SK-N-SH (cell line): ENCODE measurements at regions not wholly inside any gene's neighbourhood (a gene's known extent, or its start where the extent isn't known, plus 50 kb on each side); places are given as distances from the start of the nearest gene placed in this dataset.

Experiments
- CTCF ChIA-PET: fragments of 300-600, 350-600 bp; formaldehyde crosslinking; extraction: SDS; loops from one replicate; lab custom pipeline; 2021; lab: Yijun Ruan, JAX
- POLR2A ChIA-PET: fragments of 350-600 bp; sonication (Branson Sonifier 250); formaldehyde crosslinking; extraction: SDS; loops from one replicate; lab custom pipeline; 2020; ENCODE audit warnings: antibody characterized with exemption, inconsistent platforms; lab: Yijun Ruan, JAX
- DNase-seq: peaks from one replicate; pipeline ENCODE4 v3.0.0; 2012
- H2AFZ ChIP-seq: fragments of 200-600 bp; sonication (generic); 2 replicates; pipeline ENCODE4 v1.8.1; 2016; ENCODE audit warnings: antibody characterized with exemption, mild to moderate bottlenecking, low read depth
- H3F3A ChIP-seq: fragments of 200-600 bp; sonication (generic); replicated peaks from 2 replicates; pipeline ENCODE3; 2016; ENCODE audit warnings: antibody characterized with exemption, mild to moderate bottlenecking; ENCODE audit not compliant: insufficient read depth
- H3K27ac ChIP-seq, 2 experiments: fragments of 200-500 bp in 1 of 2; fragments of 200-600 bp in 1 of 2; sonication (Bioruptor generic) in 1 of 2; sonication (generic), shearing (Covaris generic) in 1 of 2; 2 replicates each; pipeline versions ENCODE4 v1.5.1 to v1.6.1; 2014 to 2016; ENCODE audit warnings: low read depth in 2 of 2, inconsistent platforms in 1 of 2, low read length in 1 of 2, mild to moderate bottlenecking in 1 of 2, mixed read lengths in 1 of 2
- H3K27me3 ChIP-seq: fragments of 200-600 bp; sonication (generic), shearing (Covaris generic); 2 replicates; pipeline ENCODE4 v1.6.1; 2016; ENCODE audit warnings: mixed run types; ENCODE audit not compliant: insufficient read depth
- H3K36me3 ChIP-seq, 2 experiments: fragments of 200-500 bp in 1 of 2; fragments of 200-600 bp in 1 of 2; sonication (Bioruptor generic) in 1 of 2; sonication (generic) in 1 of 2; replicated peaks in 1 of 2; 2 replicates each; pipeline versions ENCODE3 to v1.5.1; 2014 to 2016; ENCODE audit warnings: low read length in 1 of 2, mild to moderate bottlenecking in 1 of 2; ENCODE audit not compliant: insufficient read depth in 2 of 2, control insufficient read depth in 1 of 2
- H3K4me1 ChIP-seq, 2 experiments: fragments of 200-500 bp in 1 of 2; fragments of 200-600 bp in 1 of 2; sonication (Bioruptor generic) in 1 of 2; sonication (generic), shearing (Covaris generic) in 1 of 2; 2 replicates each; pipeline versions ENCODE4 v1.5.1 to v1.6.1; 2014 to 2016; ENCODE audit warnings: low read depth in 1 of 2, low read length in 1 of 2, mixed run types in 1 of 2; ENCODE audit not compliant: insufficient read depth in 2 of 2, control insufficient read depth in 1 of 2
- H3K4me2 ChIP-seq: fragments of 200-600 bp; sonication (generic), shearing (Covaris generic); 2 replicates; pipeline ENCODE4 v1.6.1; 2017; ENCODE audit warnings: mixed run types
- H3K4me3 ChIP-seq, 2 experiments: fragments of 200-500 bp in 1 of 2; fragments of 200-600 bp in 1 of 2; sonication (Bioruptor generic) in 1 of 2; sonication (generic), shearing (Covaris generic) in 1 of 2; 2 replicates each; pipeline versions ENCODE4 v1.5.1 to v1.8.1; 2014 to 2016; ENCODE audit warnings: low read depth in 2 of 2, inconsistent platforms in 1 of 2, low read length in 1 of 2, mild to moderate bottlenecking in 1 of 2, mixed read lengths in 1 of 2, moderate library complexity in 1 of 2
- H3K79me2 ChIP-seq: fragments of 200-600 bp; sonication (generic); 2 replicates; pipeline ENCODE4 v1.8.1; 2017; ENCODE audit warnings: mild to moderate bottlenecking; ENCODE audit not compliant: insufficient read depth
- H3K9ac ChIP-seq: fragments of 200-600 bp; sonication (generic); 2 replicates; pipeline ENCODE4 v1.6.1; 2017; ENCODE audit warnings: mixed run types
- H3K9me2 ChIP-seq: fragments of 200-600 bp; sonication (generic); 2 replicates; pipeline ENCODE4 v1.6.1; 2017; ENCODE audit warnings: mixed run types
- H3K9me3 ChIP-seq: fragments of 200-600 bp; sonication (generic); 2 replicates; pipeline ENCODE4 v1.6.1; 2017; ENCODE audit warnings: mixed run types, mild to moderate bottlenecking, moderate library complexity
- H4K20me1 ChIP-seq: fragments of 200-600 bp; sonication (generic); 2 replicates; pipeline ENCODE4 v1.6.1; 2017; ENCODE audit warnings: mild to moderate bottlenecking, mixed run types; ENCODE audit not compliant: insufficient read depth
- CHD2 ChIP-seq: fragments of 150-350 bp; IDR thresholded peaks from 2 replicates; pipeline ENCODE4 v1.6.1; 2018; ENCODE audit warnings: low read length; ENCODE audit not compliant: partially characterized antibody
- ELF1 ChIP-seq: IDR thresholded peaks from 2 replicates; pipeline ENCODE4 v1.4.0; 2012
- EZH2phosphoT487 ChIP-seq: fragments of 200-600 bp; sonication (generic); IDR thresholded peaks from 2 replicates; pipeline ENCODE4 v1.6.1; 2017; ENCODE audit warnings: low read depth, mixed run types, mild to moderate bottlenecking, antibody characterized with exemption, moderate library complexity, borderline replicate concordance
- FOSL2 ChIP-seq: IDR thresholded peaks from 2 replicates; pipeline ENCODE4 v1.4.0; 2012; ENCODE audit warnings: low read depth, mild to moderate bottlenecking, moderate library complexity, borderline replicate concordance
- IRF3 ChIP-seq: fragments of 150-350 bp; IDR thresholded peaks from 2 replicates; pipeline ENCODE4 v1.6.1; 2016; ENCODE audit warnings: mild to moderate bottlenecking, low read depth, low read length
- JUND ChIP-seq: IDR thresholded peaks from 2 replicates; pipeline ENCODE4 v1.4.0; 2012
- MAX ChIP-seq: IDR thresholded peaks from 2 replicates; pipeline ENCODE4 v1.4.0; 2012; ENCODE audit warnings: low read depth
- MEF2A ChIP-seq: IDR thresholded peaks from 2 replicates; pipeline ENCODE4 v1.4.0; 2012; ENCODE audit warnings: low read depth, borderline replicate concordance
- NFIC ChIP-seq: IDR thresholded peaks from 2 replicates; pipeline ENCODE4 v1.4.0; 2012; ENCODE audit warnings: borderline replicate concordance
- POLR2AphosphoS5 ChIP-seq: IDR thresholded peaks from 2 replicates; pipeline ENCODE4 v1.6.1; 2012; ENCODE audit warnings: low read depth, low read length
- RAD21 ChIP-seq: IDR thresholded peaks from 2 replicates; pipeline ENCODE4 v1.6.1; 2012; ENCODE audit warnings: mild to moderate bottlenecking, low read length
- TAF1 ChIP-seq: IDR thresholded peaks from 2 replicates; pipeline ENCODE4 v1.6.1; 2012; ENCODE audit warnings: low read depth, mild to moderate bottlenecking, low read length, moderate library complexity, borderline replicate concordance
- WGBS: methylation state at CpG from one replicate; pipeline ENCODE4 v1.1.6; 2017; ENCODE audit warnings: low lambda C conversion rate; 5-methylcytosine and 5-hydroxymethylcytosine counted together
- TF ChIP-seq, protein P1 (sequence below): IDR thresholded peaks from 2 replicates; pipeline ENCODE4 v1.4.0; 2012; ENCODE audit warnings: low read depth, borderline replicate concordance
- TF ChIP-seq, protein P2 (sequence below): fragments of 200-600 bp; sonication (generic); IDR thresholded peaks from 2 replicates; pipeline ENCODE4 v1.6.1; 2017; ENCODE audit warnings: antibody characterized with exemption, mild to moderate bottlenecking, moderate library complexity
- TF ChIP-seq, protein P3 (sequence below): fragments of 150-350 bp; IDR thresholded peaks from 2 replicates; pipeline ENCODE4 v1.6.1; 2017; ENCODE audit warnings: antibody characterized with exemption, low read length, low read depth, borderline replicate concordance
- TF ChIP-seq, protein P4 (sequence below): IDR thresholded peaks from 2 replicates; pipeline ENCODE4 v1.6.1; 2012; ENCODE audit warnings: mild to moderate bottlenecking, low read depth, low read length, moderate library complexity

DNA sequence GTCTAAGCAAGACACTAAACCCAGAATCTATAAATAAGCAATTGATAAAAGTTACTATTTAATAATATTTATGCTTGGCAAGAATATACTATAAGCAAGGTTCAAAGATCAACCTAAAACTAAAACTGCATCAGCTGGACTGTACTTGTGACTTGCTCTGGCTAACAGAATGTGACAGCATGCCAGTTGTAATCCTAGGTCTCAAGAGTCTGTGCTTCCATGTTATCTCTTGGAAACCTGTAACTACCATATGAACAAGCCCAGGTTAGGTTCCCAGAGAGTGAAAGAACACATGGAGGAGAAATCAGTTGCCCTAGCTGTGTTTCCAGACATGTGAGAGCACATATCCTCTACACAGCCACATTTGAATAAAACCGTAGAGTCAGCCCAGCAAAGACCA, 297.4 kb downstream of the CDH2 start:
- no peaks in the 10 kb centered on the region for H3K9me2 ChIP-seq
- CTCF ChIA-PET: no interaction called here
- no peaks in the 10 kb centered on the region for H3K36me3 ChIP-seq
- no peaks in the 10 kb centered on the region for H3K9me3 ChIP-seq
- no peaks in the 10 kb centered on the region for H3K27me3 ChIP-seq
- WGBS: 100% methylated on average over 1 of the region's 1 CpG
- POLR2A ChIA-PET: no interaction called here
- H3K4me2 ChIP-seq: no peak overlapping the region
- H3K4me1 ChIP-seq: no peaks in the 10 kb centered on the region
- H2AFZ ChIP-seq: no peak overlapping the region
- no peaks in the 10 kb centered on the region for H4K20me1 ChIP-seq
- no peak overlapping the region for H3K27ac ChIP-seq
- H3K79me2 ChIP-seq: no peaks in the 10 kb centered on the region
- no peak overlapping the region for H3K9ac ChIP-seq
- no peaks in the 10 kb centered on the region for H3F3A ChIP-seq
- no peak for DNase-seq
- no peak for TF ChIP-seq ELF1
- no peak for TF ChIP-seq MAX
- no peak for TF ChIP-seq FOSL2
- TF ChIP-seq RAD21: no peak
- TF ChIP-seq MEF2A: no peak
- TF ChIP-seq, protein P1, sequence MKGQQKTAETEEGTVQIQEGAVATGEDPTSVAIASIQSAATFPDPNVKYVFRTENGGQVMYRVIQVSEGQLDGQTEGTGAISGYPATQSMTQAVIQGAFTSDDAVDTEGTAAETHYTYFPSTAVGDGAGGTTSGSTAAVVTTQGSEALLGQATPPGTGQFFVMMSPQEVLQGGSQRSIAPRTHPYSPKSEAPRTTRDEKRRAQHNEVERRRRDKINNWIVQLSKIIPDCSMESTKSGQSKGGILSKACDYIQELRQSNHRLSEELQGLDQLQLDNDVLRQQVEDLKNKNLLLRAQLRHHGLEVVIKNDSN: no peak
- no peak for TF ChIP-seq IRF3
- no peak for TF ChIP-seq NFIC
- no peak for TF ChIP-seq TAF1
- no peak for TF ChIP-seq CHD2
- no peak for TF ChIP-seq POLR2AphosphoS5
- no peak for TF ChIP-seq EZH2phosphoT487
- TF ChIP-seq, protein P2, sequence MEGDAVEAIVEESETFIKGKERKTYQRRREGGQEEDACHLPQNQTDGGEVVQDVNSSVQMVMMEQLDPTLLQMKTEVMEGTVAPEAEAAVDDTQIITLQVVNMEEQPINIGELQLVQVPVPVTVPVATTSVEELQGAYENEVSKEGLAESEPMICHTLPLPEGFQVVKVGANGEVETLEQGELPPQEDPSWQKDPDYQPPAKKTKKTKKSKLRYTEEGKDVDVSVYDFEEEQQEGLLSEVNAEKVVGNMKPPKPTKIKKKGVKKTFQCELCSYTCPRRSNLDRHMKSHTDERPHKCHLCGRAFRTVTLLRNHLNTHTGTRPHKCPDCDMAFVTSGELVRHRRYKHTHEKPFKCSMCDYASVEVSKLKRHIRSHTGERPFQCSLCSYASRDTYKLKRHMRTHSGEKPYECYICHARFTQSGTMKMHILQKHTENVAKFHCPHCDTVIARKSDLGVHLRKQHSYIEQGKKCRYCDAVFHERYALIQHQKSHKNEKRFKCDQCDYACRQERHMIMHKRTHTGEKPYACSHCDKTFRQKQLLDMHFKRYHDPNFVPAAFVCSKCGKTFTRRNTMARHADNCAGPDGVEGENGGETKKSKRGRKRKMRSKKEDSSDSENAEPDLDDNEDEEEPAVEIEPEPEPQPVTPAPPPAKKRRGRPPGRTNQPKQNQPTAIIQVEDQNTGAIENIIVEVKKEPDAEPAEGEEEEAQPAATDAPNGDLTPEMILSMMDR: no peak
- TF ChIP-seq, protein P3, sequence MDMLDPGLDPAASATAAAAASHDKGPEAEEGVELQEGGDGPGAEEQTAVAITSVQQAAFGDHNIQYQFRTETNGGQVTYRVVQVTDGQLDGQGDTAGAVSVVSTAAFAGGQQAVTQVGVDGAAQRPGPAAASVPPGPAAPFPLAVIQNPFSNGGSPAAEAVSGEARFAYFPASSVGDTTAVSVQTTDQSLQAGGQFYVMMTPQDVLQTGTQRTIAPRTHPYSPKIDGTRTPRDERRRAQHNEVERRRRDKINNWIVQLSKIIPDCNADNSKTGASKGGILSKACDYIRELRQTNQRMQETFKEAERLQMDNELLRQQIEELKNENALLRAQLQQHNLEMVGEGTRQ: no peak
- no peak for TF ChIP-seq JUND
- TF ChIP-seq, protein P4, sequence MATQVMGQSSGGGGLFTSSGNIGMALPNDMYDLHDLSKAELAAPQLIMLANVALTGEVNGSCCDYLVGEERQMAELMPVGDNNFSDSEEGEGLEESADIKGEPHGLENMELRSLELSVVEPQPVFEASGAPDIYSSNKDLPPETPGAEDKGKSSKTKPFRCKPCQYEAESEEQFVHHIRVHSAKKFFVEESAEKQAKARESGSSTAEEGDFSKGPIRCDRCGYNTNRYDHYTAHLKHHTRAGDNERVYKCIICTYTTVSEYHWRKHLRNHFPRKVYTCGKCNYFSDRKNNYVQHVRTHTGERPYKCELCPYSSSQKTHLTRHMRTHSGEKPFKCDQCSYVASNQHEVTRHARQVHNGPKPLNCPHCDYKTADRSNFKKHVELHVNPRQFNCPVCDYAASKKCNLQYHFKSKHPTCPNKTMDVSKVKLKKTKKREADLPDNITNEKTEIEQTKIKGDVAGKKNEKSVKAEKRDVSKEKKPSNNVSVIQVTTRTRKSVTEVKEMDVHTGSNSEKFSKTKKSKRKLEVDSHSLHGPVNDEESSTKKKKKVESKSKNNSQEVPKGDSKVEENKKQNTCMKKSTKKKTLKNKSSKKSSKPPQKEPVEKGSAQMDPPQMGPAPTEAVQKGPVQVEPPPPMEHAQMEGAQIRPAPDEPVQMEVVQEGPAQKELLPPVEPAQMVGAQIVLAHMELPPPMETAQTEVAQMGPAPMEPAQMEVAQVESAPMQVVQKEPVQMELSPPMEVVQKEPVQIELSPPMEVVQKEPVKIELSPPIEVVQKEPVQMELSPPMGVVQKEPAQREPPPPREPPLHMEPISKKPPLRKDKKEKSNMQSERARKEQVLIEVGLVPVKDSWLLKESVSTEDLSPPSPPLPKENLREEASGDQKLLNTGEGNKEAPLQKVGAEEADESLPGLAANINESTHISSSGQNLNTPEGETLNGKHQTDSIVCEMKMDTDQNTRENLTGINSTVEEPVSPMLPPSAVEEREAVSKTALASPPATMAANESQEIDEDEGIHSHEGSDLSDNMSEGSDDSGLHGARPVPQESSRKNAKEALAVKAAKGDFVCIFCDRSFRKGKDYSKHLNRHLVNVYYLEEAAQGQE: no peak
- H3K4me3 ChIP-seq: no peak overlapping the region
